IMR-90 (cell line): ENCODE measurements at regions not wholly inside any gene's neighbourhood (a gene's known extent, or its start where the extent isn't known, plus 50 kb on each side); places are given as distances from the start of the nearest gene placed in this dataset.

Experiments
- ATAC-seq: fragments of 200-7000 bp; cut with Tn5 transposase; 2 replicates; pipeline ENCODE4 v1.9.1; 2020; ENCODE audit warnings: low read depth, mild to moderate bottlenecking, moderate library complexity
- BruUV-seq: library from RNA; stranded (reverse); fragments of 400-500 nt; replicated peaks from 2 replicates; lab custom pipeline; 2021; lab: Mats Ljungman, UMichigan
- CTCF ChIA-PET: fragments of 300-600 bp; formaldehyde crosslinking; extraction: SDS; loops from one replicate; lab custom pipeline; 2021; ENCODE audit warnings: antibody characterized with exemption; lab: Yijun Ruan, JAX
- POLR2A ChIA-PET: fragments of 300-600 bp; sonication (Branson Sonifier 250); formaldehyde crosslinking; loops from one replicate; lab custom pipeline; 2022; ENCODE audit warnings: antibody characterized with exemption; ENCODE audit not compliant: unreplicated experiment; lab: Charles Lee
- DNase-seq: peaks from one replicate; pipeline ENCODE4 v3.0.0; 2013
- H2AFZ ChIP-seq: replicated peaks from 2 replicates; pipeline ENCODE3; 2013; ENCODE audit warnings: low read length, mild to moderate bottlenecking; ENCODE audit not compliant: poor library complexity
- H2AK5ac ChIP-seq: 2 replicates; pipeline ENCODE4 v1.6.1; 2013; ENCODE audit warnings: low read depth, low read length, inconsistent platforms
- H2AK9ac ChIP-seq: replicated peaks from 2 replicates; pipeline ENCODE3; 2013; ENCODE audit warnings: mild to moderate bottlenecking, low read depth, low read length, moderate library complexity; ENCODE audit not compliant: poor library complexity
- H2BK120ac ChIP-seq: 2 replicates; pipeline ENCODE4 v1.6.1; 2013; ENCODE audit warnings: low read depth, low read length, inconsistent platforms
- H2BK15ac ChIP-seq: 3 replicates; pipeline ENCODE4 v1.6.1; 2013; ENCODE audit warnings: low read depth, low read length, inconsistent platforms
- H2BK20ac ChIP-seq: 2 replicates; pipeline ENCODE4 v1.6.1; 2013; ENCODE audit warnings: low read depth, mild to moderate bottlenecking, inconsistent platforms, low read length, moderate library complexity
- H2BK5ac ChIP-seq: 2 replicates; pipeline ENCODE4 v1.6.1; 2013; ENCODE audit warnings: mild to moderate bottlenecking, low read depth, low read length, inconsistent platforms; ENCODE audit not compliant: poor library complexity, severe bottlenecking
- H3K14ac ChIP-seq: replicated peaks from 2 replicates; pipeline ENCODE4 v1.6.1; 2013; ENCODE audit warnings: low read depth, low read length, inconsistent platforms
- H3K18ac ChIP-seq: 2 replicates; pipeline ENCODE4 v1.6.1; 2013; ENCODE audit warnings: low read depth, low read length, control low read depth
- H3K23ac ChIP-seq: 2 replicates; pipeline ENCODE4 v1.6.1; 2013; ENCODE audit warnings: low read depth, low read length, inconsistent platforms
- H3K27ac ChIP-seq: 2 replicates; pipeline ENCODE4 v1.5.1; 2013; ENCODE audit warnings: mild to moderate bottlenecking, control low read depth, low read length; ENCODE audit not compliant: insufficient read depth
- H3K27me3 ChIP-seq: 2 replicates; pipeline ENCODE4 v1.6.1; 2013; ENCODE audit warnings: low read length; ENCODE audit not compliant: control insufficient read depth, insufficient read depth
- H3K36me3 ChIP-seq: 2 replicates; pipeline ENCODE4 v1.6.1; 2013; ENCODE audit warnings: low read length, mixed read lengths; ENCODE audit not compliant: control insufficient read depth, insufficient read depth
- H3K4ac ChIP-seq: 2 replicates; pipeline ENCODE4 v1.6.1; 2013; ENCODE audit warnings: low read depth, low read length, inconsistent platforms
- H3K4me1 ChIP-seq: 2 replicates; pipeline ENCODE4 v1.6.1; 2013; ENCODE audit warnings: low read length, mixed read lengths; ENCODE audit not compliant: control insufficient read depth, insufficient read depth
- H3K4me2 ChIP-seq: 2 replicates; pipeline ENCODE4 v1.6.1; 2013; ENCODE audit warnings: low read depth, mild to moderate bottlenecking, control low read depth, low read length, moderate library complexity
- H3K4me3 ChIP-seq: 2 replicates; pipeline ENCODE4 v1.5.1; 2013; ENCODE audit warnings: low read depth, mild to moderate bottlenecking, control low read depth, low read length, moderate library complexity; ENCODE audit not compliant: insufficient read depth
- H3K56ac ChIP-seq: 2 replicates; pipeline ENCODE4 v1.6.1; 2013; ENCODE audit warnings: low read length, inconsistent platforms; ENCODE audit not compliant: insufficient read depth; ENCODE audit errors: extremely low read depth
- H3K79me1 ChIP-seq, 2 experiments: 2 replicates each; pipeline ENCODE4 v1.6.1; 2013; ENCODE audit warnings: low read length in 2 of 2, inconsistent platforms in 1 of 2, low read depth in 1 of 2
- H3K9ac ChIP-seq: 2 replicates; pipeline ENCODE4 v1.6.1; 2013; ENCODE audit warnings: low read depth, low read length, control low read depth
- H3K9me1 ChIP-seq: 2 replicates; pipeline ENCODE4 v1.6.1; 2013; ENCODE audit warnings: low read length, inconsistent platforms; ENCODE audit not compliant: insufficient read depth
- H3K9me3 ChIP-seq: 2 replicates; pipeline ENCODE4 v1.6.1; 2013; ENCODE audit warnings: low read length; ENCODE audit not compliant: control insufficient read depth, insufficient read depth
- H4K20me1 ChIP-seq: 2 replicates; pipeline ENCODE4 v1.6.1; 2013; ENCODE audit warnings: low read length, inconsistent platforms; ENCODE audit not compliant: insufficient read depth
- H4K5ac ChIP-seq: 2 replicates; pipeline ENCODE4 v1.6.1; 2013; ENCODE audit warnings: mild to moderate bottlenecking, low read depth, low read length, control low read depth
- H4K8ac ChIP-seq, 2 experiments: 2 replicates each; pipeline ENCODE4 v1.6.1; 2013; ENCODE audit warnings: low read depth in 2 of 2, low read length in 2 of 2, control low read depth in 1 of 2, inconsistent platforms in 1 of 2
- H4K91ac ChIP-seq: 2 replicates; pipeline ENCODE4 v1.6.1; 2013; ENCODE audit warnings: low read depth, low read length, inconsistent platforms; ENCODE audit not compliant: insufficient read depth
- CEBPB ChIP-seq: IDR thresholded peaks from 2 replicates; pipeline ENCODE4 v1.6.1; 2012; ENCODE audit warnings: low read depth, low read length, improper control_type of control experiment
- FOS ChIP-seq: fragments of 150-350 bp; IDR thresholded peaks from 2 replicates; pipeline ENCODE4 v1.6.1; 2016; ENCODE audit warnings: low read depth, low read length
- WGBS, 2 experiments: methylation state at CpG; one replicate each; pipeline versions ENCODE4 v1.1.5 to v1.1.7; 2013; ENCODE audit warnings: missing lambda C conversion rate in 2 of 2; ENCODE audit not compliant: insufficient read length in 1 of 2; ENCODE audit errors: extremely low coverage in 2 of 2; 5-methylcytosine and 5-hydroxymethylcytosine counted together
- dilution Hi-C: fragments of 300-500 bp; cut with HindIII; formaldehyde crosslinking; loops from one replicate; pipeline ENCODE4 v1.14.3; 2018; ENCODE audit warnings: low sequenced_read_pairs; ENCODE audit not compliant: unreplicated experiment
- in situ Hi-C: fragments of 300-500 bp; cut with MboI; formaldehyde crosslinking; loops from 3 replicates; pipeline ENCODE4 v1.14.3; 2019; ENCODE audit warnings: low sequenced_read_pairs, inconsistent platforms, mixed read lengths
- intact Hi-C: fragments of 100-400 bp; cut with micrococcal nuclease; formaldehyde crosslinking; loops from 2 replicates; pipeline ENCODE4 v1.10.0; 2022

GRCh38 chr4:82266345-82266744, 107.4 kb downstream of the HNRNPD start:
- DNase-seq = no peak
- intact Hi-C loops (loop anchor here (5.0 kb wide), 1 partner anchor 424 kb away; no protein-coding TSS in a partner anchor), dilution Hi-C loops (no loop called here), in situ Hi-C loops (no loop called here)
- no CpG with 5 or more reads among the region's 2 CpGs for WGBS, 2 experiments
- no peak overlapping the region for H3K18ac ChIP-seq
- ATAC-seq = no peak
- H2BK20ac ChIP-seq = no peak overlapping the region
- no peak overlapping the region for H2BK120ac ChIP-seq
- H2AK5ac ChIP-seq = no peak overlapping the region
- no peaks in the 10 kb centered on the region for H3K9me3 ChIP-seq
- H2AK9ac ChIP-seq = no peak overlapping the region
- no TSS peak for BruUV-seq
- no peak overlapping the region for H4K91ac ChIP-seq
- H4K5ac ChIP-seq = no peak overlapping the region
- no peak overlapping the region for H3K14ac ChIP-seq
- H3K4ac ChIP-seq = no peak overlapping the region
- H3K79me1 ChIP-seq = no peaks in the 10 kb centered on the region
- no peaks in the 10 kb centered on the region for H3K9me1 ChIP-seq
- H3K4me2 ChIP-seq = no peak overlapping the region
- H2BK15ac ChIP-seq = no peak overlapping the region
- H4K8ac ChIP-seq = no peak overlapping the region
- CTCF ChIA-PET = no interaction called here
- no peaks in the 10 kb centered on the region for H3K27me3 ChIP-seq
- H3K27ac ChIP-seq = no peak overlapping the region
- no peak for TF ChIP-seq FOS
- peak; percentile 62 for TF ChIP-seq CEBPB
- no peaks in the 10 kb centered on the region for H3K4me1 ChIP-seq
- H4K20me1 ChIP-seq = no peaks in the 10 kb centered on the region
- H3K56ac ChIP-seq = no peak overlapping the region
- H2AFZ ChIP-seq = no peak overlapping the region
- no peak overlapping the region for H3K4me3 ChIP-seq
- H3K9ac ChIP-seq = no peak overlapping the region
- H3K36me3 ChIP-seq = no peaks in the 10 kb centered on the region
- POLR2A ChIA-PET = no interaction called here
- H2BK5ac ChIP-seq = no peak overlapping the region
- H3K23ac ChIP-seq = no peak overlapping the region
